ENCODE measurements at regions not wholly inside any gene's neighbourhood (a gene's known extent, or its start where the extent isn't known, plus 50 kb on each side); places are given as distances from the start of the nearest gene placed in this dataset.
"Not testable (repeated sequence)": the region's sequence is repeated elsewhere in the genome, so short reads cannot be mapped to it uniquely, and the experiment has no call there.

DNA sequence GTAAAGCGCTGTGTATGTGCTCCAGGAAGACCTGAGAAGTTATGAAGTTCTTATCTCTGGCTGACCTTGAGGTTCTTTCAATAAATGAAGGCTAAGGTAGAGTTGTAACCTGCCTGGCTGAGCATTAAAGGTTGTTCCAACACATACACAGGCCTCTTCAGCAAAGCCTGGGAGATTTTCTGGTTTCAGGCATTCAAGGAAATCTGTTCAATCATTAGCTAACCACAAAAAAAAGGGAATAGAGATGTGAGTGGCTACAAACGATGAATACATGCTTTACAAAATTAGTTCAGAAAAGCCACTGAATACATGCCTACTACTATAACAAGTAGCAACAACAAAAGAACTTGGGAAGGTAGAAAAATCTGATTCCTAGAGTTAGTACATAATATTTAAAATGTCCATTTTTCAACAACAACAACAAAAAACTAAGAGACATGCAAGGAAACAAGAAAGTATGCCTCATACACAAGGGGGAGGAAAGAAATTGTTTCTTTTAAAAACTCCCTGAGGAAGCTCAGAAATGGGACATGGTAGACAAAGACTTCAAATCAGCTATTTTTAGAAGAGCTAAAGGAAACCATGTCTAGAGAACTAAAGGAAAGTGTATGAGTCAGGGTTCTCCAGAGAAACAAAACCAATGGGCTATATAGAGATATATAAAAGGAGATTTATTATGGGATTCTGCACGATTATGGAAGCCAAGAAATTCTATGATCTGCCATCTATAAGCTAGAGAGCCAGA is 191.5 kb upstream of the IPO5 start:
- no peak for DNase-seq
- intact Hi-C loops (cut with DNase I): no loop called here

DNA sequence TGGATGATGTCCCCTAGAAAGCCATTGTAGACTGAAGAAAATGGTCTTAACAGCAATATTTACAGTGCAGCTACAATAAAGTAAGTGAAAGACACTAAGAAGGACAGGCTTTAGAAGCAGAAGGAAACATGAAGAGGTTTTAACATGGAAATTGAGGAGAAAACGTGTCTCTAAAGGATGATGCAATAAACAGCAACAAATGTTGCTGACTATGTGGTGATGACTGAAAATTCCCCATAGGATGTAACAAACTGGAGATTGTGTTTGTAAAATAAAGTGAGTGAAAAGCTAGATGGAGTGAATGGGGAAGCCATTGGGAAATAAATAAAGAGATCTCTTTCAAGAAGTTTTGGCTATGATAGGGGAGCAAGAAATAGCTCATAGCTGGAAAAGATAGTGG is 186.7 kb upstream of the IPO5 start:
- DNase-seq: no peak
- intact Hi-C loops (cut with DNase I): no loop called here

DNA sequence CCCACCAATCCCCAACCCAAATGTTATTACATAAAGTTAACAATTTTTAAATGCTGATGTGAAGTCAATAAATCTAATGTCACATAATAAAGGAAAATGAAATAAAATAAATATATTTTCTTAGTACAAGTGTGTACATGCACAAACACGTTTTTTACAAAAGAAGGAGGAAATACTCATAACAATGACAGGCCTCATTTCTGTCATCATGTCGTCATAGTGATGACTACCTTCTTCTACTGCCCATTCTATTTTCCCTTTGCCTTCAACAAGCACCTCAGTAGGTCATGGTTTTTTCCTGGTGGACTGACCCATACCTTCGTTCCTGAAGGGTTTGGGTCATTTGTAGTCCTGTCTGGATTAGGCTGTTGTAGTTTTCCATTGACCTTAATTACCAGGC is 185.3 kb upstream of the IPO5 start:
- intact Hi-C loops (cut with DNase I): no loop called here

DNA sequence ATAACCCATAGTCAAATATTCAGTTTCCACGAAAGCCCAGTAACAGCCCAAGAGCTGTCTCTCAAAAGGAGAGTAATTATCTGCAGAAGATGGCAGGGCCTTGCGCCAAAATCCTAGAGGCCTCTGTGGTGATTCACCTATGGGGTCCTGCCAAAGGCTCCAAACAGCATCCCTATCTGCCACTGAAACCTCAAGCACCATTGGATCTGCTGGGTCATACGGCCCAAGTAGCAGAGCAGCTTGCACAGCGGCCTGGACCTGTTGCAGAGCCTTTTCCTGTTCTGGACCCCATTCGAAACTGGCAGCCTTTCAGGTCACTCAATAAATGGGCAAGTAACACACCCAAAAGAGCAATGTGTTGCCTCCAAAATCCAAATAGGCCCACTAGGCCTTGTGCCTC is 183.2 kb upstream of the IPO5 start:
- DNase-seq: not testable (repeated sequence)

More for the DNA sequence above, 185.3 kb upstream of the IPO5 start:
- DNase-seq: no peak

DNA sequence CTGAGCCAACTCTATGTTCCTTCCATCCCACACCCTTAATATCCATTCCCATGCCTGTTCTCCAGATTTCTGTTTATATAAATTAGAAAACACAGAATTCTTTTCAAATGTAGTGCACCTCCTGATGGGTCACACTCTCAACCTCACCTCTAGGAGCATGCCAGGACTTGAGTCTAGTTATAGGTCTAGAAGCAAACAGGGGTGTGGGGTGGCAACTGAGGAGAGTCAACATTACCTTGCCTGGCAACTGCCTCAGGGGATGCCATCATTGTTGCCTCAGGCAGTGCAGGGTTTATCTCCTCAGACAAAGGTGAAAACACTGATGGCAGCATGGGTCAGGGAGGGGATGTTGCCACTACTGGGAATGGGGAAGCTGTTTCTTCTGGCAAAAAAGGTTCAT is 181.0 kb upstream of the IPO5 start:
- intact Hi-C loops (cut with DNase I); DNase-seq: not testable (repeated sequence)

More for the DNA sequence above, 183.2 kb upstream of the IPO5 start:
- intact Hi-C loops (cut with DNase I): not testable (repeated sequence)

DNA sequence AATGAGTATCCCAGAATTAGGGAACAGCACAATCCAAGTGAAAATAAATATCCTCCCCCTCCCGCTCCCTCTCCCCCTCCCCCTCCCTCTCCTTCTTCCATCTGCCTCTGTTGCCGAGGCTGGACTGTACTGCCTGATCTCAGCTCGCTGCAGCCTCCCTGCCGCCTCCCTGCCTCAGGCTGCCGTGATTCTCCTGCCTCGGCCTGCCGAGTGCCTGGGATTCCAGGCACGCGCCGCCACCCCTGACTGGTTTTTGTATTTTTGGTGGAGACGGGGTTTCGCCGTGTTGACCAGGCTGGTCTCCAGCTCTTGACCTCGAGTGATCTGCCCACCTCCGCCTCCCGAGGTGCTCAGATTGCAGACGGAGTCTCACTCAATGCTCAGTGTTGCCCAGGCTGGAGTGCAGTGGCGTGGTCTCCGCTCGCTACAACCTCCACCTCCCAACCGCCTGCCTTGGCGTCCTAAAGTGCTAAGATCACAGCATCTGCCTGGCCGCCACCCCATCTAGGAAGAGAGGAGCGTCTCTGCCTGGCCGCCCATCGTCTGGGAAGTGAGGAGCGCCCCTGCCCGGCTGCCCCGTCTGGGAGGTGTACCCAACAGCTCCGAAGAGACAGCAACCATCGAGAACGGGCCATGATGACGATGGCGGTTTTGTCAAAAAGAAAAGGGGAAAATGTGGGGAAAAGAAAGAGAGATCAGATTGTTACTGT is 178.9 kb upstream of the IPO5 start:
- intact Hi-C loops (cut with DNase I); DNase-seq: not testable (repeated sequence)

DNA sequence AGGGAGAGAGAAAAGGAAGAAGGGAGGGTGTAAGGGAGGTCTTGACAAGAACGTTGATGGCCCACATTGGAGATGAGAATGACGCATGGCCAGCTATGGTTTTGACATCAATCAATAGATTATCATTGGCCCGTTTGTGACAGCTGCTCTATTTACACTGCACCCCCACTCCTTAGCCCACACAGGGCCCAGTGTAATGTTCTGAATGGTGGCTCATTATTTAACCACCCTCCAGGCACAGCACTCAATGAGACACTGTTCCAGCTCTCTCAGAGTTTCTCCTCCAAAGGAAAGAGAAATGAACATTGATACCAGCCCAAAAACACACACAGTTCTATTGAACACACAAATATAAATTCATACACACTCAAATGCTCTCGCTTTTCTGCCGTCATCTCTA is 173.0 kb upstream of the IPO5 start:
- intact Hi-C loops (cut with DNase I): no loop called here
- DNase-seq: peak in 28 of 42 donors; percentile 5 to 69 (median 28)

DNA sequence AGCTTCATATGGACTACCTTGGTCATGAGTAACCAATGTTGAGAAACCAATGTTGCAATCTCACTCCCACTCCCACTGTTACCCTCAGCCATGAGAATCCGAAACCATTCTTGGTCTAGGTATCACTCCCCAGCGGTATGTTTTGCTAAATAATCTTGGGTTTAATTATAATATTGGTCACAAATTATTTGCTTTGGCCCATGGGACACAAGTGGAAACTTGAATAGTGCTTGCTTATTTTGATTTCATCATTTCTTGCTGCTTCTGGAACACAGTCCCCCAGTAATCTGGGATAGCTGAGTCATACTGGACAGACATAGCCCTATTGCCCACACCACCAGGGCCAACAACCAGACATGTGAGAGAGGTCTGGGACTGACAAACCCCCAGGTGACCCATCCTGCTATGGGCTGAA is 171.6 kb upstream of the IPO5 start:
- no peak for DNase-seq
- intact Hi-C loops (cut with DNase I): no loop called here

DNA sequence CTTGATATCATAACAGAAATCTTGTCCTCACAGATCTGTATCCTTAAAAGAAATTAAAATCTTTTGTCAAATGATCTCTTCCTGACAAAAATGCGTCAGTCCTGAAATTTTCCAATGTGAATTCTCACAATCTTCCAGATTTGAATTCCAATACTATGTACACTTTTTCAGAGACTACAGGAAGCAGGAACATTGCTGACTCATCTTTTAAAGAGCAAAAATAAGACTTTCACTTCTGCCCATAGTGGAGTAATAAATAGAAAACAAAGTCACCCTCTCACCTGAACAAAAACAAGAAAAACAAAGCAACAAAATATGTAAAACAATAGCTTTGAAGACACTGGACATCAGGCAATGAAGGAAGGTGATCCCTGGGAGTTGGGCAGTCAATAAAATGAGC is 167.0 kb upstream of the IPO5 start:
- no peak for DNase-seq
- intact Hi-C loops (cut with DNase I): no loop called here

DNA sequence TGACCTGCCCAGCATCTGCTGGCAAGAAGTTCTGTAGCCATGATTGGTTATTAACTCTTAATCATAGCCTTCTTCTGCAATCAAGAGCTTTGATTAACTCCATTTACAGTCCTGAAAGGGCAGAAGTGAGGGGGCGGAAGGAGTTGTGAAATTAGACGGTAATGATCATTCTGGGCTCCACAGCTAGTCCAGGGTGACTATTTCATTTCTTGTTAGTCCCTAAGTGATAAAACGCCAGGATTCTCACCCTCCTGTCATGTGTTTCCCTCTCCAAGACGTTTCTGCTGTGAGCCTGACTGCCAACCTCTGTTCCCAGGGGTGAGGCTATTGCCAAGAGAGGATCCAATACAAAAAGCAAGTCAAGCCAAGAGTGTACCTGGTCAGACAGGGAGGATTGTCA is 155.9 kb upstream of the IPO5 start:
- DNase-seq: no peak
- intact Hi-C loops (cut with DNase I): no loop called here

DNA sequence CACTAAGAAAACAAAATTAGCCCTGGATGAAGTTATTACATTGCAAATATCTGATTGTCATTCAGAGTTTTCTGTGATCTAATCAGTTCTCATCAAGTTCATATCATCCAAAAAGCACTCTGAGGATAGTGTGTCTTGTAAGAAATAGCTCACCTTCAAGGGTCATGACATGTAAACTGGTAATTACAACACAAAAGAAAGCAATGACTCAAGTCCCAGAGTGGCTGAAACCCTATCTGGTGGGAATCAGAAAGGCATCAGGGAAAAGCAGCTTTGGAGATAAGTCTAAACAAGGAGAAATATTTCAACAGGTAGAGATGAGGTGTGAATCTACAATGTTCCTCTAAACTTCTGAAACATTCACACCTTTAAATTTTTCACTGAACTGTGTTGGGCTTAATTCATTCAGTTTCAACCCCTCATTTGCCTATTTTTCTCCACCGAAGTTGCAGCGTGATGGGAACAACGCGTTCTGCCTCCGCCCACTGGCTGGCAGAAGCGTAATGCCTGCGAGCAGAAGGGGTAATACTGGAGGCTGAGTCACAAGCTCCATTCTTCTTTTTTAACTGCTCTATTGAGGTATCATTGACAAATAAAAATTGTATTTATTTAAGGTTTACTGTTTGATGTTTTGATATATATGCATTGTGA is 155.2 kb upstream of the IPO5 start:
- DNase-seq: peak; percentile 33 to 87 (median 70)
- intact Hi-C loops (cut with DNase I): no loop called here

DNA sequence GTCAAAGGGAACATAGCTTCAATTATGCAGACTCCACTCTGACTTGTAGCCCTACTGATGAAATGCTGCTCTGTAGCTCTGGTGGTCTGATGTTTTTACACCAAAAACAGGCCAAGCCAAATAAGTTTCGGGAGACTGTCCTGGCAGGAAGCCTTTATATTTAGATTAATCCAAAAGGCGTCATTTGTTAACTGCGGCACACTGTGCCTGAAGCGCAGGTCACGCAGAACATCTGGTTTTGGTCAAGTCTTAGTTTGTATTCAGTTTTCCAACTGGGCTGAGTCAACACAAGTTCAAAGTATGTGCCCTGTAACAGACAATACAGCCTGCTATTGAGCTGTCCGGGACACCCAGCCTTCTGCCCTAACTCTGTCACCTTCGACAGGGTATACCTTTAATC is 154.6 kb upstream of the IPO5 start:
- DNase-seq: no peak
- intact Hi-C loops (cut with DNase I): no loop called here

DNA sequence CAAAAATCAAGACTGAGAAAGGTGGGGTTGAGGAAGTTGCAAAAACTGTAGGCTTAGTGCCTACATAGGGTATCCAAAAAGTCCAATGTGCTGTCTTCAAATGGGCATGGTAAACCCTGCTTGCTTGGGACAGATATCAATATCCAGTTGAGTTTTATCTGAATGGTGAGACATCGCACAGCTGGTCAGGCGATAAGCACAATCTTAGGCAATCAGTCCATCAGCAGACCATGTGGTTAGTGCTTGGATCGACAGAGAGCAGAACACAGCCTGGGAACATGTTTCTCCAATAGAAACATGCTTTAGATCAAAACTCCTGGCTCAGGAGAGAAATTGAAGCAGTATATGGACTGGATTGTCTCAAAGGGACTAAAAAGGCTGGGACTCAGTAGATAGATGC is 151.3 kb upstream of the IPO5 start:
- DNase-seq: no peak
- intact Hi-C loops (cut with DNase I): no loop called here

DNA sequence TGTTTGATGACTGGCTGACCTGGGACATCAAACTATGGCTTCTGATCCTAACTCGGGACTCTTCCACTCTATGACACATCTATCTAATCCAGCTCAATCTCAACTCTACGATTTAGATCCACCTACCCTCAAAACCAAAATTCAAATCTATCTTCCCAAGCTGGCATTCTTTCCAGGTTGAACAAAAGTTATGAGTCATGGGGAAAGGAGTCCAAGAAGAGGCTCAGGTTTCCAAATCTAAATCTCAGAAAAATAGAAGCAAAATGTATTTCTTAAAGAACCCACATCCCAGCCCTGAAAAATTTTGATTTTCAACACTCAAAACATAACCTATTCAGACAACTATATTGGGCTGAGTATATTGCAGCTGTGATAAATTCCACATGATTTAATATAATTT is 143.9 kb upstream of the IPO5 start:
- no peak for DNase-seq
- intact Hi-C loops (cut with DNase I): no loop called here

DNA sequence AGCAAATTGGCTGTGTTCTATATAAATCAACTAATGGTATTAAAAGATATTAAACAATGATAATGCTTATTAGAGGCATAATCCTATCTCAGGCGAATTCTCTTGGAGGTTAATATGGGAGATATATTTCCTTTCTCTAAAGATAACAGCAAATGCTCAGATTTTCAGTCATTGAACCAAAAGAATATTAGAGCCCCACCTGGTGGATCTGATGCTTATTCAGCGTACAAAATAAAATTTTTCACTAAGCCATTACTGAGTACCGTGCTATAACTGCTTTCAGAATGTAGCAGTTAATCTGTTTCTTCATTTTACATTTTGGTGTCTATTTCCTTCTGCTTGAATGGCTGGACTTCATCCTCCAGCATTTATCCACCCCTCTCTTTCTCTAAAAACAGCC is 143.3 kb upstream of the IPO5 start:
- peak in 9 of 42 donors; percentile 12 to 65 (median 27) for DNase-seq
- intact Hi-C loops (cut with DNase I): no loop called here

DNA sequence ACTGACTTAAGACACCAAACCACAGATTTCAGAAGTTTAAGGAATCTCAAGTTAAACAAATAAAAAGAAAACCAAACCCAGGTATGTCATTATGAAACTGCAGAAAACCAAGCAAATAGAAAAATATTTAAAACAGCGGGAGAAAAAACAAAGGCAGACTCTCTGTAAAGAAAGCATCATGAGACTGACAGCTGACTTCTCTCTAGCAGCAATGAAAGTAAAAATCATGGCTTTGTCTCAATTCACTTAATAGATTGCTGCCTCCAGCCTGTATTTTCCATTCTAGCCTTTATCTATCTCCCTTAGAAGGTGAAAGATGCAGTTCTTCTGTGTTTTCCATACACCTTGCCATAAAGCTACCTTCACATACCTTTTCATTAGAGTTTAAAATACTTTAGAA is 131.1 kb upstream of the IPO5 start:
- no peak for DNase-seq
- intact Hi-C loops (cut with DNase I): no loop called here

DNA sequence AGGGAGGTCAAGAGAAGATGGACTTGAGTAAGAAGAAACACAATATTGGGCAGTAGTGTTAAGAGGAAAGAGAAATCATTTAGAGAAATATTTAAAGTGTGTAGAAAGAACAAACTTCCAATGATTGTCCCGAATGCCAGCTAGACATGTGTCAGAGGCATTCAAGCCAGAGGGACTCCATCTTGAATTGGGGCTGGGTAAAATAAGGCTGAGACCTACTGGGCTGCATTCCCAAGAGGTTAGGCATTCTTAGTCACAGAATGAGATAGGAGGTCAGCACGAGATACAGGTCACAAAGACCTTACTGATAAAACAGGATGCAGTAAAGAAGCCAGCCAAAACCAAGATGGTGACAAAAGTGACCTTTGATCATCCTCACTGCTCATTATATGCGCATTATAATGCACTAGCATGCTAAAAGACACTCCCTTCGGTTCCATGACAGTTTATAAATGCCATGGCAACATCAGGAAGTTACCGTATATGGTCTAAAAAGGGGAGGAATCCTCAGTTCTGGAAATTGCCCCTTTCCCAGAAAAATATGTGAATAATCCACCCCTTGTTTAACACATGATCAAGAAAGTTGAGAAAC is 127.0 kb upstream of the IPO5 start:
- no peak for DNase-seq
- intact Hi-C loops (cut with DNase I): no loop called here

DNA sequence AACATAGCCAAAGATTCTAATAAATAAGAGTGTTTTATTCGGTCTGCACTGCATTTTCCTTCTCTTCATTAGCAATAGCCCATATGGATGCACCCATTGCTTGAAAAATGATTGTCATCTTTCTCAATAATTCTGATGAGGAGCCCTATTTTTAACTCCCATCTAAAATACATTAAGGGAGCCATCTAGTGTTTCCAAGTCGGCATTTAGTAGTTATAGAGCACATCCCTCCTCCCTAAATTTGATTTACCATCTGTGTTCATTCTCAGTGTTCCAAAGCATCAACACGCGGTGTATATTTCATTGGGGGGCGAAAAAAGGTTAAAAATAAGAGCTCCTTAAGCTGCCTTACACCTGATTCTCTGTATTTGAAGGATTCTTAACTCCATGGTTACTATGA is 119.2 kb upstream of the IPO5 start:
- intact Hi-C loops (cut with DNase I): no loop called here
- no peak for DNase-seq

DNA sequence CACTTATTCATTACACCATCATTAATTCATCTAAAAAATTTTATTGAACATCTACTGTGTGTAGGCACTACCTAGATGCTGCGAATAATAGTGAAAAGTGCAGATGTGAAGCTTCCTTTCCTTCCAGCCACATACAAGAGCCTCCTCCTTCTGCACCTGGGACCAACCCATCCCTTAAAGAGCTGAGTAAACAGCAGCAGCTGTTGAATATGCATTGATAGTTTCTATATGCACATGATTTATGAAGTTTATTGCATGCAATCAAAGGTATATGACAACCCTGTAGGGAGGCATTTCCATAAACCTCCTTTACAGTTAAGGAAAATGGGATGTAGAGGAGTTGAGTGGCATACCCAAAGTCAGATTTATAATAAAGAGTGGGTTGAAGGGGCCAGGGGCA is 110.3 kb upstream of the IPO5 start:
- no peak for DNase-seq
- intact Hi-C loops (cut with DNase I): no loop called here

DNA sequence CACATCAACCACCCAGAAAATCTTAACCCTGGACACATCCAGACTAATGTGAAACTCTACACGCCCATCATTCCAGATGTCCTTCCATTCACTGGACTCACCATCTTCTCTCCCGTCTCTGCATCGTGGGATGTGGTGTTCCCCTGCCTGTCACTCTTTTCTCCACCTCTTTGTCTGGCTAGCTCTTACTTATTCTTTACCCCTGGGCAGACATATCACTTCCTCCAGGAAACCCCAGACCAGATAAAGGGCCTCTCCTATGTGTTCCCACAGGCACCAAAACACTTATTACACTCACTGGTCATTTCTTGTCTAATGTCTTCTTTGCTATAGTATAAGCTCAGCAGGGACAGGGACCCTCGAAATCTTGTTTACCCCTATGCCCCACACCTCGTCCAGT is 109.3 kb upstream of the IPO5 start:
- no peak for DNase-seq
- intact Hi-C loops (cut with DNase I): no loop called here
